ENCODE measurements at regions not wholly inside any gene's neighbourhood (a gene's known extent, or its start where the extent isn't known, plus 50 kb on each side); places are given as distances from the start of the nearest gene placed in this dataset.

DNA sequence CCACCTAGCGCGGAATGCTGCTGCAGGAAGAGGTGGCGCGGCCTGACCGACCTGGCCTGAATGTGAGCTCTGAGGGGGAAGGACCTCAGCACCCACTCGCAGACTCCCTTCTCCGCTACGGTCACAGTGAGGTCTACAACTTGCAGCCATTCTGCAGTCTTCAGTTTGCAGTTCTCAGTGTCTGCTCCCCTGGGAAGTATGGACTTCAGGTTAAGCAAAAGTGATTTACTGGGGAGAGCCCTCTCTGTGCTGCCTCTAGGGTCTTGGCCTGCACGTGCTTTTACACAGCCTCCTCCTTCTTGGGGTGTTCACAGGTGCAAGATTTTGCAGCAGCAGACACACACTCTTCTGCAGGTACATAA lies 296.0 kb downstream of the OMA1 start:
- Histone ChIP-seq H3K9me3 (ENCODE audit: control insufficient read depth in 1 of 2, insufficient read depth in 1 of 2, low read depth in 1 of 2, low read length in 2 of 2) (no peaks in the 10 kb centered on the region), H3K9ac (ENCODE audit: low read length) (no peak overlapping the region), H3K9me2 (ENCODE audit: insufficient read depth) (no peaks in the 10 kb centered on the region), H3K36me3 (ENCODE audit: control insufficient read depth in 1 of 2, insufficient read depth in 2 of 2, low read length in 2 of 2) (no peaks in the 10 kb centered on the region), H3K79me2 (ENCODE audit: insufficient read depth, low read length) (no peaks in the 10 kb centered on the region), H3K27me3 (ENCODE audit: insufficient read depth, low read length) (peaks cover 24% of the 10 kb centered on the region), H3K4me3 (replicated peaks in 1 of 2; ENCODE audit: low read depth in 1 of 2, low read length in 2 of 2) (no peak overlapping the region), H3K4me1 (ENCODE audit: control insufficient read depth in 1 of 2, insufficient read depth in 2 of 2, low read length in 2 of 2) (no peaks in the 10 kb centered on the region), H4K20me1 (ENCODE audit: insufficient read depth) (no peaks in the 10 kb centered on the region), H3K4me2 (ENCODE audit: low read length) (no peak overlapping the region), H3K27ac (ENCODE audit: low read depth, low read length) (no peak overlapping the region), H2AFZ (ENCODE audit: low read depth, low read length, poor library complexity, severe bottlenecking) (no peak overlapping the region)
- ATAC-seq, result no peak
- ChIA-PET CTCF (no interaction called here), POLR2A (no interaction called here), RAD21 (ENCODE audit: low non-redundant PET in 1 of 2, low total read pairs in 2 of 2, uncharacterized antibody in 2 of 2, unreplicated experiment in 2 of 2) (no interaction called here)
- TF ChIP-seq, protein P1, sequence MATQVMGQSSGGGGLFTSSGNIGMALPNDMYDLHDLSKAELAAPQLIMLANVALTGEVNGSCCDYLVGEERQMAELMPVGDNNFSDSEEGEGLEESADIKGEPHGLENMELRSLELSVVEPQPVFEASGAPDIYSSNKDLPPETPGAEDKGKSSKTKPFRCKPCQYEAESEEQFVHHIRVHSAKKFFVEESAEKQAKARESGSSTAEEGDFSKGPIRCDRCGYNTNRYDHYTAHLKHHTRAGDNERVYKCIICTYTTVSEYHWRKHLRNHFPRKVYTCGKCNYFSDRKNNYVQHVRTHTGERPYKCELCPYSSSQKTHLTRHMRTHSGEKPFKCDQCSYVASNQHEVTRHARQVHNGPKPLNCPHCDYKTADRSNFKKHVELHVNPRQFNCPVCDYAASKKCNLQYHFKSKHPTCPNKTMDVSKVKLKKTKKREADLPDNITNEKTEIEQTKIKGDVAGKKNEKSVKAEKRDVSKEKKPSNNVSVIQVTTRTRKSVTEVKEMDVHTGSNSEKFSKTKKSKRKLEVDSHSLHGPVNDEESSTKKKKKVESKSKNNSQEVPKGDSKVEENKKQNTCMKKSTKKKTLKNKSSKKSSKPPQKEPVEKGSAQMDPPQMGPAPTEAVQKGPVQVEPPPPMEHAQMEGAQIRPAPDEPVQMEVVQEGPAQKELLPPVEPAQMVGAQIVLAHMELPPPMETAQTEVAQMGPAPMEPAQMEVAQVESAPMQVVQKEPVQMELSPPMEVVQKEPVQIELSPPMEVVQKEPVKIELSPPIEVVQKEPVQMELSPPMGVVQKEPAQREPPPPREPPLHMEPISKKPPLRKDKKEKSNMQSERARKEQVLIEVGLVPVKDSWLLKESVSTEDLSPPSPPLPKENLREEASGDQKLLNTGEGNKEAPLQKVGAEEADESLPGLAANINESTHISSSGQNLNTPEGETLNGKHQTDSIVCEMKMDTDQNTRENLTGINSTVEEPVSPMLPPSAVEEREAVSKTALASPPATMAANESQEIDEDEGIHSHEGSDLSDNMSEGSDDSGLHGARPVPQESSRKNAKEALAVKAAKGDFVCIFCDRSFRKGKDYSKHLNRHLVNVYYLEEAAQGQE (IDR thresholded peaks at IDR 0.05; ENCODE audit: low read depth), result no peak
- no peak for TF ChIP-seq YY1 (IDR thresholded peaks at IDR 0.05; ENCODE audit: extremely low read depth, insufficient replicate concordance, low read depth, low read length)
- no peak for TF ChIP-seq ELF1 (IDR thresholded peaks at IDR 0.05; ENCODE audit: borderline replicate concordance, low read depth)
- TF ChIP-seq FOSL1 (IDR thresholded peaks at IDR 0.05; ENCODE audit: low read depth), result no peak
- no peak for TF ChIP-seq SP1 (IDR thresholded peaks at IDR 0.05; ENCODE audit: low read depth)
- no peak for TF ChIP-seq SRF (IDR thresholded peaks at IDR 0.05; ENCODE audit: low read depth)
- TF ChIP-seq ZNF274 (IDR thresholded peaks at IDR 0.05; ENCODE audit: low read depth, low read length), result no peak
- no peak for DNase-seq (ENCODE audit: low read depth, low spot score)
- intact Hi-C loops (cut with micrococcal nuclease), result no loop called here
- BruUV-seq (replicated peaks), result no TSS peak
